22Rv1 (cell line): ENCODE measurements at regions not wholly inside any gene's neighbourhood (a gene's known extent, or its start where the extent isn't known, plus 50 kb on each side); places are given as distances from the start of the nearest gene placed in this dataset.

ENCODE experiments used
- H3K27ac ChIP-seq: fragments of 450-650 bp; 2 replicates; pipeline ENCODE4 v1.5.1; 2017
- CTCF ChIP-seq: fragments of 450-650 bp; IDR thresholded peaks from 2 replicates; pipeline ENCODE4 v1.5.1; 2017; ENCODE audit warnings: mild to moderate bottlenecking
- ZFX ChIP-seq: fragments of 450-650 bp; IDR thresholded peaks from 2 replicates; pipeline ENCODE4 v1.6.1; 2017; ENCODE audit warnings: antibody characterized with exemption, borderline replicate concordance

- TF ChIP-seq CTCF (no peak), ZFX (no peak)
- no peak overlapping the region for H3K27ac ChIP-seq
Measured at GRCh38 chr2:20123871-20124594, 72.6 kb upstream of the LAPTM4A start.

GRCh38 chr2:20122864-20123263, 71.4 kb upstream of the LAPTM4A start:
- no peak for TF ChIP-seq CTCF
- no peak for TF ChIP-seq ZFX
- no peak overlapping the region for H3K27ac ChIP-seq

GRCh38 chr2:20120569-20121416, 69.4 kb upstream of the LAPTM4A start:
- no peak for TF ChIP-seq CTCF
- no peak for TF ChIP-seq ZFX
- H3K27ac ChIP-seq, result no peak overlapping the region

- TF ChIP-seq ZFX (no peak), CTCF (no peak)
- no peak overlapping the region for H3K27ac ChIP-seq
Measured at GRCh38 chr2:20118051-20118450, 66.6 kb upstream of the LAPTM4A start.

- no peak overlapping the region for H3K27ac ChIP-seq
- TF ChIP-seq CTCF (no peak), ZFX (no peak)
Measured at GRCh38 chr2:20115902-20116301, 64.5 kb upstream of the LAPTM4A start.

GRCh38 chr2:20115374-20115773, 63.9 kb upstream of the LAPTM4A start:
- H3K27ac ChIP-seq, result no peak overlapping the region
- TF ChIP-seq CTCF (no peak), ZFX (no peak)
